H1 (cell line): ENCODE measurements at regions not wholly inside any gene's neighbourhood (a gene's known extent, or its start where the extent isn't known, plus 50 kb on each side); places are given as distances from the start of the nearest gene placed in this dataset.

ENCODE experiments used
- CTCF ChIA-PET: fragments of 300-600 bp; sonication (Branson Sonifier 250); formaldehyde crosslinking; loops from one replicate; lab custom pipeline; 2021; ENCODE audit not compliant: partially characterized antibody; lab: Charles Lee
- POLR2A ChIA-PET: fragments of 300-600 bp; sonication (Branson Sonifier 250); formaldehyde crosslinking; loops from one replicate; lab custom pipeline; 2021; ENCODE audit warnings: inconsistent platforms; ENCODE audit not compliant: partially characterized antibody; lab: Charles Lee
- DNase-seq, 2 experiments: peaks; one replicate each; pipeline versions ENCODE4 v3.0.0 to v3.0.0-alpha.2; 2010 to 2022; ENCODE audit warnings: low spot score in 2 of 2, low read depth in 1 of 2, mixed read lengths in 1 of 2
- FAIRE-seq: peaks from 2 replicates; lab custom pipeline; 2011; peaks lifted over from hg19 to GRCh38; lab: Jason Lieb, UNC
- H2AFZ ChIP-seq: 2 replicates; pipeline ENCODE4 v1.8.1; 2012; ENCODE audit warnings: low read length, inconsistent platforms
- H2AK5ac ChIP-seq: 2 replicates; pipeline ENCODE4 v1.6.1; 2013; ENCODE audit warnings: low read depth, low read length
- H2BK120ac ChIP-seq: replicated peaks from 2 replicates; pipeline ENCODE3; 2013; ENCODE audit warnings: low read depth, low read length, inconsistent platforms
- H2BK12ac ChIP-seq: 2 replicates; pipeline ENCODE4 v1.6.1; 2013; ENCODE audit warnings: low read depth, low read length
- H2BK15ac ChIP-seq: 2 replicates; pipeline ENCODE4 v1.6.1; 2013; ENCODE audit warnings: low read length
- H2BK20ac ChIP-seq: 2 replicates; pipeline ENCODE4 v1.6.1; 2013; ENCODE audit warnings: low read length
- H2BK5ac ChIP-seq: 2 replicates; pipeline ENCODE4 v1.6.1; 2013; ENCODE audit warnings: low read depth, low read length
- H3K14ac ChIP-seq: 2 replicates; pipeline ENCODE4 v1.6.1; 2013; ENCODE audit warnings: inconsistent platforms; ENCODE audit not compliant: insufficient read length
- H3K18ac ChIP-seq: 2 replicates; pipeline ENCODE4 v1.6.1; 2013; ENCODE audit warnings: low read length; ENCODE audit errors: extremely low read depth
- H3K23ac ChIP-seq: 2 replicates; pipeline ENCODE4 v1.6.1; 2013; ENCODE audit warnings: inconsistent platforms; ENCODE audit not compliant: insufficient read length
- H3K23me2 ChIP-seq: 2 replicates; pipeline ENCODE4 v1.6.1; 2013; ENCODE audit warnings: low read depth, low read length
- H3K27ac ChIP-seq: 2 replicates; pipeline ENCODE4 v1.6.1; 2011; ENCODE audit warnings: low read depth, low read length, inconsistent platforms
- H3K27me3 ChIP-seq, 4 experiments: replicated peaks in 1 of 4; 1 replicate in 1 of 4; 2 replicates in 3 of 4; pipeline versions ENCODE4 v1.6.1 to v1.8.1; 2011 to 2013; ENCODE audit warnings: low read length in 3 of 4, mild to moderate bottlenecking in 3 of 4, inconsistent platforms in 2 of 4, mixed read lengths in 2 of 4, moderate library complexity in 1 of 4; ENCODE audit not compliant: control insufficient read depth in 3 of 4, insufficient read depth in 3 of 4; ENCODE audit errors: extremely low read depth in 1 of 4
- H3K36me3 ChIP-seq, 4 experiments: 2 replicates each; pipeline versions ENCODE4 v1.6.1 to v1.8.1; 2011 to 2013; ENCODE audit warnings: mild to moderate bottlenecking in 4 of 4, low read length in 3 of 4, moderate library complexity in 2 of 4, control low read depth in 1 of 4, inconsistent platforms in 1 of 4; ENCODE audit not compliant: insufficient read depth in 4 of 4, control insufficient read depth in 2 of 4
- H3K4ac ChIP-seq: replicated peaks from 2 replicates; pipeline ENCODE3; 2013; ENCODE audit warnings: low read length, low read depth, mixed read lengths, inconsistent platforms; ENCODE audit not compliant: insufficient read length
- H3K4me1 ChIP-seq, 4 experiments: replicated peaks in 1 of 4; 1 replicate in 1 of 4; 2 replicates in 3 of 4; pipeline versions ENCODE4 v1.6.1 to v1.8.1; 2011 to 2013; ENCODE audit warnings: low read length in 3 of 4, inconsistent platforms in 2 of 4, mixed read lengths in 1 of 4; ENCODE audit not compliant: insufficient read depth in 4 of 4, control insufficient read depth in 3 of 4
- H3K4me2 ChIP-seq, 2 experiments: 2 replicates each; pipeline versions ENCODE4 v1.6.1 to v1.8.1; 2011 to 2013; ENCODE audit warnings: low read depth in 2 of 2, low read length in 2 of 2, control low read depth in 1 of 2, inconsistent platforms in 1 of 2, mild to moderate bottlenecking in 1 of 2; ENCODE audit not compliant: insufficient read depth in 1 of 2
- H3K4me3 ChIP-seq, 4 experiments: fragments of 200-600, 300-600 bp in 1 of 4; sonication (generic), shearing (Covaris generic), sonication (Bioruptor Twin) in 1 of 4; 2 replicates each; pipeline versions ENCODE4 v1.5.1 to v1.8.1; 2011 to 2016; ENCODE audit warnings: low read length in 4 of 4, low read depth in 3 of 4, control low read depth in 2 of 4, inconsistent platforms in 2 of 4, mild to moderate bottlenecking in 2 of 4, mixed read lengths in 1 of 4, moderate library complexity in 1 of 4; ENCODE audit not compliant: insufficient read depth in 2 of 4; ENCODE audit errors: extremely low read depth in 1 of 4
- H3K56ac ChIP-seq: replicated peaks from 2 replicates; pipeline ENCODE3; 2013; ENCODE audit warnings: low read depth, mild to moderate bottlenecking, mixed read lengths, low read length, inconsistent platforms; ENCODE audit not compliant: insufficient read length
- H3K79me1 ChIP-seq: 2 replicates; pipeline ENCODE4 v1.6.1; 2013; ENCODE audit warnings: low read depth, low read length, control low read depth
- H3K79me2 ChIP-seq, 2 experiments: 2 replicates each; pipeline versions ENCODE4 v1.6.1 to v1.8.1; 2012 to 2013; ENCODE audit warnings: low read length in 2 of 2, mild to moderate bottlenecking in 2 of 2, inconsistent platforms in 1 of 2; ENCODE audit not compliant: insufficient read depth in 2 of 2, control insufficient read depth in 1 of 2
- H3K9ac ChIP-seq, 4 experiments: replicated peaks in 1 of 4; 1 replicate in 1 of 4; 2 replicates in 3 of 4; pipeline versions ENCODE4 v1.6.1 to v1.8.1; 2011 to 2013; ENCODE audit warnings: low read depth in 3 of 4, low read length in 3 of 4, control low read depth in 2 of 4, mild to moderate bottlenecking in 2 of 4, moderate library complexity in 2 of 4, inconsistent platforms in 1 of 4; ENCODE audit errors: extremely low read depth in 1 of 4
- H3K9me3 ChIP-seq, 2 experiments: 2 replicates each; pipeline versions ENCODE4 v1.6.1 to v1.8.1; 2012 to 2013; ENCODE audit warnings: mild to moderate bottlenecking in 2 of 2, moderate library complexity in 2 of 2, control low read depth in 1 of 2, inconsistent platforms in 1 of 2, low read depth in 1 of 2, low read length in 1 of 2, mixed read lengths in 1 of 2; ENCODE audit not compliant: insufficient read depth in 2 of 2
- H4K20me1 ChIP-seq, 2 experiments: replicated peaks in 1 of 2; 2 replicates each; pipeline versions ENCODE3 to v1.8.1; 2011 to 2013; ENCODE audit warnings: inconsistent platforms in 2 of 2, low read length in 2 of 2, mild to moderate bottlenecking in 1 of 2; ENCODE audit not compliant: insufficient read depth in 2 of 2, control insufficient read depth in 1 of 2
- H4K5ac ChIP-seq: 2 replicates; pipeline ENCODE4 v1.6.1; 2013; ENCODE audit warnings: low read length, low read depth, mixed read lengths, inconsistent platforms; ENCODE audit not compliant: insufficient read length
- H4K8ac ChIP-seq: 2 replicates; pipeline ENCODE4 v1.8.0; 2013; ENCODE audit warnings: mild to moderate bottlenecking, moderate library complexity, low read length, inconsistent platforms; ENCODE audit not compliant: insufficient read depth; ENCODE audit errors: extremely low read depth
- H4K91ac ChIP-seq: replicated peaks from 2 replicates; pipeline ENCODE3; 2013; ENCODE audit warnings: low read length, mixed read lengths, inconsistent platforms; ENCODE audit not compliant: insufficient read length
- BACH1 ChIP-seq: IDR thresholded peaks from 2 replicates; pipeline ENCODE4 v1.6.1; 2012; ENCODE audit warnings: low read length, improper control_type of control experiment
- BCL11A ChIP-seq, 2 experiments: IDR thresholded peaks; one replicate each; pipeline ENCODE4 v1.6.1; 2011; ENCODE audit warnings: low read depth in 2 of 2, low read length in 2 of 2, mild to moderate bottlenecking in 2 of 2
- CHD1 ChIP-seq: IDR thresholded peaks from 2 replicates; pipeline ENCODE4 v1.6.1; 2012; ENCODE audit warnings: low read depth, low read length, improper control_type of control experiment
- CREB1 ChIP-seq: IDR thresholded peaks from 2 replicates; pipeline ENCODE4 v1.6.1; 2012; ENCODE audit warnings: inconsistent platforms
- GABPA ChIP-seq: IDR thresholded peaks from 2 replicates; pipeline ENCODE4 v1.6.1; 2011; ENCODE audit warnings: mild to moderate bottlenecking, low read length, moderate library complexity, borderline replicate concordance; ENCODE audit not compliant: insufficient read depth
- JUN ChIP-seq: IDR thresholded peaks from 2 replicates; pipeline ENCODE4 v1.6.1; 2011; ENCODE audit warnings: low read depth, mild to moderate bottlenecking, improper control_type of control experiment, low read length
- NRF1 ChIP-seq: IDR thresholded peaks from 2 replicates; pipeline ENCODE4 v1.6.1; 2011; ENCODE audit warnings: mild to moderate bottlenecking, low read depth, low read length, improper control_type of control experiment
- RAD21 ChIP-seq, 2 experiments: IDR thresholded peaks in 1 of 2; conservative IDR thresholded peaks in 1 of 2; 2 replicates each; pipeline ENCODE4 v1.6.1; 2011; ENCODE audit warnings: low read depth in 2 of 2, low read length in 2 of 2, improper control_type of control experiment in 1 of 2, inconsistent platforms in 1 of 2, mild to moderate bottlenecking in 1 of 2, moderate library complexity in 1 of 2
- YY1 ChIP-seq: IDR thresholded peaks from 2 replicates; pipeline ENCODE4 v1.6.1; 2011; ENCODE audit warnings: low read depth, mild to moderate bottlenecking, low read length
- WGBS, 2 experiments: shearing (Covaris generic) in 1 of 2; methylation state at CpG; one replicate each; pipeline versions ENCODE4 v1.1.6 to v1.1.7; 2013 to 2015; ENCODE audit warnings: low lambda C conversion rate in 2 of 2, mixed read lengths in 2 of 2, inconsistent platforms in 1 of 2, low coverage in 1 of 2, missing lambda C conversion rate in 1 of 2; ENCODE audit not compliant: insufficient replicate concordance in 2 of 2, insufficient coverage in 1 of 2, insufficient read length in 1 of 2; ENCODE audit errors: extremely low coverage in 1 of 2, missing lambda C conversion rate in 1 of 2; 5-methylcytosine and 5-hydroxymethylcytosine counted together

DNA sequence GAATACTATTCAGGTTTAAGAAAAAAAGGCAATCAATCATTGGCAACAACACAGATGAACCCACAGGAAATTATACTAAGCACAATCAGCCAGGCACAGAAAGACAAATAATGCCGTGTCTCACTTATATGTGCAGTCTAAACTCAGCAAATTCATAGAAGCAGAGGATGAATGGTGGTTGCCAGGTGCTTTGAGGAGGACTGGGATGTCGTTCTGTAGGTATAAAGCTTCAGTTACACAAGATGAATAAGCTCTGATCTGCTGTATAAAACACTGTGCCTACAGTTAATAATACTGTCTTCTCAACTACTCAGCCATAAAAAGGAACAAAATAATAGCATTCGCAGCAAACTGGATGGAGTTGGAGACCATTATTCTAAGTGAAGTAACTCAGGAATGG, 324.8 kb upstream of the HSFY2 start:
- Histone ChIP-seq H2BK5ac (no peak overlapping the region), H3K23ac (no peak overlapping the region), H3K9me3 (no peaks in the 10 kb centered on the region), H3K36me3 (no peaks in the 10 kb centered on the region), H3K4ac (no peak overlapping the region), H2AK5ac (no peak overlapping the region), H2BK120ac (no peak overlapping the region), H3K27ac (no peak overlapping the region), H2AFZ (no peak overlapping the region), H3K14ac (no peak overlapping the region), H3K18ac (no peak overlapping the region), H4K8ac (no peak overlapping the region), H4K20me1 (no peaks in the 10 kb centered on the region), H3K79me1 (no peaks in the 10 kb centered on the region), H4K91ac (no peak overlapping the region), H3K9ac (no peak overlapping the region), H3K4me2 (no peak overlapping the region), H2BK15ac (no peak overlapping the region), H3K23me2 (no peaks in the 10 kb centered on the region), H2BK12ac (no peak overlapping the region), H3K27me3 (no peaks in the 10 kb centered on the region), H3K56ac (no peak overlapping the region), H4K5ac (no peak overlapping the region), H3K4me1 (no peaks in the 10 kb centered on the region), H3K4me3 (no peak overlapping the region), H2BK20ac (no peak overlapping the region), H3K79me2 (no peaks in the 10 kb centered on the region)
- ChIA-PET CTCF (no interaction called here), POLR2A (no interaction called here)
- FAIRE-seq: no peak
- 92% methylated on average over 3 of the region's 3 CpGs; no CpG with 5 or more reads in 1 of the 2 experiments for WGBS, 2 experiments
- TF ChIP-seq RAD21 (IDR thresholded peaks at IDR 0.05 in 1 of 2, conservative IDR thresholded peaks at IDR 0.05 in 1 of 2; ENCODE audit: low read depth in 2 of 2, low read length in 2 of 2) (no peak), JUN (no peak), BACH1 (no peak), CREB1 (no peak), CHD1 (no peak), BCL11A (IDR thresholded peaks at IDR 0.05; ENCODE audit: low read depth in 2 of 2, low read length in 2 of 2) (no peak), YY1 (no peak), NRF1 (no peak), GABPA (no peak)
- DNase-seq: no peak
